Thymus (tissue), 11 donors: ENCODE measurements at regions not wholly inside any gene's neighbourhood (a gene's known extent, or its start where the extent isn't known, plus 50 kb on each side); places are given as distances from the start of the nearest gene placed in this dataset.

Source experiments
- DNase-seq, 9 donors: peaks; one replicate each; pipeline ENCODE4 v3.0.0-alpha.2; 2013; ENCODE audit warnings: low spot score in 9 of 9, low read depth in 6 of 9, missing footprints in 1 of 9
- H3K27ac ChIP-seq, 2 donors: one replicate each; pipeline ENCODE4 v1.5.1; 2013; ENCODE audit warnings: control low read depth in 1 of 2, low read depth in 1 of 2, low read length in 1 of 2, mild to moderate bottlenecking in 1 of 2, moderate library complexity in 1 of 2
- H3K27me3 ChIP-seq, 2 donors: one replicate each; pipeline ENCODE4 v1.5.1; 2013; ENCODE audit warnings: low read length in 1 of 2; ENCODE audit not compliant: control insufficient read depth in 2 of 2, insufficient read depth in 1 of 2
- H3K36me3 ChIP-seq, 2 donors: one replicate each; pipeline ENCODE4 v1.5.1; 2013; ENCODE audit warnings: low read length in 1 of 2, mild to moderate bottlenecking in 1 of 2, moderate library complexity in 1 of 2; ENCODE audit not compliant: control insufficient read depth in 2 of 2, insufficient read depth in 2 of 2
- H3K4me1 ChIP-seq, 2 donors: one replicate each; pipeline ENCODE4 v1.5.1; 2013; ENCODE audit warnings: low read length in 2 of 2; ENCODE audit not compliant: control insufficient read depth in 2 of 2, insufficient read depth in 2 of 2
- H3K4me3 ChIP-seq, 2 donors: one replicate each; pipeline ENCODE4 v1.5.1; 2013; ENCODE audit warnings: low read length in 2 of 2, control low read depth in 1 of 2, mild to moderate bottlenecking in 1 of 2
- H3K9me3 ChIP-seq, 2 donors: one replicate each; pipeline ENCODE4 v1.5.1; 2013; ENCODE audit warnings: low read length in 1 of 2, mild to moderate bottlenecking in 1 of 2; ENCODE audit not compliant: control insufficient read depth in 2 of 2, insufficient read depth in 1 of 2
- WGBS: extraction: QIAGEN DNeasy Blood & Tissue Kit; methylation state at CpG from one replicate; pipeline ENCODE4 v1.1.7; 2013; 5-methylcytosine and 5-hydroxymethylcytosine counted together
- donor health status: healthy.

GRCh38 chrX:39450234-39450977, 647.4 kb downstream of the BCOR start:
- peaks cover 0 to 10% of the 10 kb centered on the region in 2 donors for H3K4me1 ChIP-seq
- no peaks in the 10 kb centered on the region for H3K9me3 ChIP-seq
- WGBS: 80% methylated on average over 11 of the region's 11 CpGs
- peak in 3 of 9 donors; percentile 8 to 38 (median 10) for DNase-seq
- no peak overlapping the region for H3K4me3 ChIP-seq
- no peak overlapping the region for H3K27ac ChIP-seq
- no peaks in the 10 kb centered on the region for H3K27me3 ChIP-seq
- H3K36me3 ChIP-seq: no peaks in the 10 kb centered on the region

- peaks cover 0 to 10% of the 10 kb centered on the region in 2 donors for H3K4me1 ChIP-seq
- no peak for DNase-seq
- no peaks in the 10 kb centered on the region for H3K27me3 ChIP-seq
- no peak overlapping the region for H3K27ac ChIP-seq
- no peaks in the 10 kb centered on the region for H3K36me3 ChIP-seq
- no peaks in the 10 kb centered on the region for H3K9me3 ChIP-seq
- no peak overlapping the region for H3K4me3 ChIP-seq
- WGBS: 95% methylated on average over 7 of the region's 7 CpGs
Observed at GRCh38 chrX:39451046-39451445, 646.7 kb downstream of the BCOR start.

- H3K36me3 ChIP-seq: no peaks in the 10 kb centered on the region
- H3K27me3 ChIP-seq: no peaks in the 10 kb centered on the region
- H3K4me3 ChIP-seq: no peak overlapping the region
- H3K9me3 ChIP-seq: no peaks in the 10 kb centered on the region
- H3K4me1 ChIP-seq: peaks cover 0 to 10% of the 10 kb centered on the region in 2 donors
- no peak for DNase-seq
- H3K27ac ChIP-seq: no peak overlapping the region
- 86% methylated on average over 4 of the region's 4 CpGs for WGBS
Observed at GRCh38 chrX:39452401-39452800, 645.4 kb downstream of the BCOR start.

- peaks cover 0 to 10% of the 10 kb centered on the region in 2 donors for H3K4me1 ChIP-seq
- H3K4me3 ChIP-seq: no peak overlapping the region
- no peaks in the 10 kb centered on the region for H3K9me3 ChIP-seq
- H3K36me3 ChIP-seq: no peaks in the 10 kb centered on the region
- 96% methylated on average over 5 of the region's 5 CpGs for WGBS
- no peak for DNase-seq
- no peak overlapping the region for H3K27ac ChIP-seq
- H3K27me3 ChIP-seq: no peaks in the 10 kb centered on the region
Observed at GRCh38 chrX:39453889-39454621, 643.7 kb downstream of the BCOR start.

- DNase-seq: no peak
- 94% methylated on average over 3 of the region's 3 CpGs for WGBS
- Histone ChIP-seq H3K27me3 (no peaks in the 10 kb centered on the region), H3K9me3 (no peaks in the 10 kb centered on the region), H3K4me3 (no peak overlapping the region), H3K27ac (no peak overlapping the region), H3K4me1 (no peaks in the 10 kb centered on the region), H3K36me3 (no peaks in the 10 kb centered on the region)
Observed at GRCh38 chrX:39456894-39457604, 640.7 kb downstream of the BCOR start.

- Histone ChIP-seq H3K9me3 (no peaks in the 10 kb centered on the region), H3K27ac (no peak overlapping the region), H3K4me3 (no peak overlapping the region), H3K27me3 (no peaks in the 10 kb centered on the region), H3K36me3 (no peaks in the 10 kb centered on the region), H3K4me1 (no peaks in the 10 kb centered on the region)
- no peak for DNase-seq
- WGBS: 96% methylated on average over 5 of the region's 5 CpGs
Observed at GRCh38 chrX:39458779-39459178, 639.0 kb downstream of the BCOR start.

- H3K36me3 ChIP-seq: no peaks in the 10 kb centered on the region
- no peaks in the 10 kb centered on the region for H3K4me1 ChIP-seq
- H3K27me3 ChIP-seq: no peaks in the 10 kb centered on the region
- 95% methylated on average over 5 of the region's 5 CpGs for WGBS
- H3K4me3 ChIP-seq: no peak overlapping the region
- DNase-seq: no peak
- no peaks in the 10 kb centered on the region for H3K9me3 ChIP-seq
- H3K27ac ChIP-seq: no peak overlapping the region
Observed at GRCh38 chrX:39459204-39459603, 638.6 kb downstream of the BCOR start.

GRCh38 chrX:39459952-39460351, 637.8 kb downstream of the BCOR start:
- DNase-seq: no peak
- Histone ChIP-seq H3K27ac (no peak overlapping the region), H3K4me3 (no peak overlapping the region), H3K27me3 (no peaks in the 10 kb centered on the region), H3K36me3 (no peaks in the 10 kb centered on the region), H3K4me1 (no peaks in the 10 kb centered on the region), H3K9me3 (no peaks in the 10 kb centered on the region)
- 93% methylated on average over 3 of the region's 3 CpGs for WGBS

- H3K36me3 ChIP-seq: no peaks in the 10 kb centered on the region
- no peaks in the 10 kb centered on the region for H3K9me3 ChIP-seq
- H3K27ac ChIP-seq: no peak overlapping the region
- H3K4me3 ChIP-seq: no peak overlapping the region
- 0% methylated on average over 1 of the region's 1 CpG for WGBS
- H3K27me3 ChIP-seq: no peaks in the 10 kb centered on the region
- no peaks in the 10 kb centered on the region for H3K4me1 ChIP-seq
- DNase-seq: no peak
Observed at GRCh38 chrX:39460499-39460898, 637.3 kb downstream of the BCOR start.
